ENCODE measurements at regions not wholly inside any gene's neighbourhood (a gene's known extent, or its start where the extent isn't known, plus 50 kb on each side); places are given as distances from the start of the nearest gene placed in this dataset.

DNA sequence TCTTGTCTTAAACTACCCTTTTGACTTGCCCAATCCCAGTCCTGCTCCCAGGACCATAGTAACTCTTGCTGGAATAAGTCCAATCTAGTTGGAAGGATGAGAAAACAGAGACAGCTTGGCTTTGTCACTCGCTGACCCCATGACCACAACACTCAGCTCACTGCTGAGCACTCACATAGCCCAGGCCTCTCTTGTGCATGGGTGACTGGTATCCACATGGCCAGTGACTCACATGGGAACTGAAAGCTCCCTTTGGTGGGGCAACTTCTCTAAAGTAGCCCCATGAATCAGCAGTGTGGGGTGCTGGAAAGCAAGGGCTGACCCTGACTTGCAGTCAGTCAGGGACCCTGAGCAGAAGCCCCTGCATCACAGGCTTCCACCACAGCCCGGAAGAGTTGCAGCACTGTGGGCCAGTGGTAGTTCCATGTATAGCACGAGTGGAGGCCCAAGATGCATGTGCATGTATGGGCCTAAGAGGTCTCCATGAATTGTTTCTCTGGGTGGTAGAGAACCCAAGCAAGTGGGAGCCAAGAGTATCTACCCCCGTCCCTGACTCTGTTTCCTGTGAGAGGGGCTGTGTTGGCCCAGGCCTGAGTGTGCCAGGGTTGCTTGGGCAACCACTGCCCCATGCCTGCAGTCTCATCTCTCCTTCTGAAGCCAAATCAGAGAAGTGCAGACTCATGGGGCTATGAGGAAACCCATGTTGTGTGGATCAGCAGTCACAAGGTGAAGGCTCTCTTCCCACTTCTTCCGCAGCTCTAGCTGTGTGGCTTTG, 62.1 kb upstream of the XCR1 start:
- DNase-seq: peak in 9 of 14 donors; percentile 35 to 83 (median 68)

DNA sequence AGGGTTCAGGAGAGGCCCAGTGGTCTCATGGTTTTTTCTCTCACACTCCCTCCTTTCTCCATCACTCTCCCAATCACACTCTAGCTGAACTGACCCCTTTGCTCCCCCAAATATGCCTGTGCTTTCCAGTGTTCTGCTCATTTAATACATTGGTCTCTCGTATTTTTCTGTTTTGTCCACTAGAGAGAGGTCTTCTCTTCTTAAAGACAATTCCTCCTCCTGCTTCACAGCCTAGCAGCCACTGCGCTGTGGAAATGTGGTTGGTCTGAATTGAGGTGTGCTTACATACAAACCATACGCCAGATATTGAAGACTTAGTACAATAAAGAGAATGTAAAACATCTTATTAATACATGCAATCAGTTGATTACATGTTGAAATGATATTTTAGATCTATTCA, 60.6 kb upstream of the XCR1 start:
- DNase-seq: no peak

DNA sequence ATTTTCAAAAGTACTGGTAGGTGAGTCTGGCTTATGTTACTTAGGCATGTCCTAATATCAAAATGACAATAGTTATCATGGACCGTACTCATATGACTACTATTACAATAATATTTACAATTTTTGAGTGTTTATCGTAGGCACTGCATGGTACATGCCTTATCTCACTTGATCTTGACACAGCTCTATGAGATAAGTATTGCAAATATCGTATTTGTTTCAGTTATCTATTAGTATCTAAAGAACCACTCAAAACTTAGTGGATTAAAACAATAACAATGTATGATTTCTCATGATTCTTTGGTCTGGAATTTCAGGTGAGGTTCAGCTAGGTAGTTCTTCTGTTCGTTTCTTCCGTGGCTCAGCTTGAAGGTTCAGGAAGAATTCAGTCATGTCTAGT, 59.7 kb upstream of the XCR1 start:
- DNase-seq: no peak

DNA sequence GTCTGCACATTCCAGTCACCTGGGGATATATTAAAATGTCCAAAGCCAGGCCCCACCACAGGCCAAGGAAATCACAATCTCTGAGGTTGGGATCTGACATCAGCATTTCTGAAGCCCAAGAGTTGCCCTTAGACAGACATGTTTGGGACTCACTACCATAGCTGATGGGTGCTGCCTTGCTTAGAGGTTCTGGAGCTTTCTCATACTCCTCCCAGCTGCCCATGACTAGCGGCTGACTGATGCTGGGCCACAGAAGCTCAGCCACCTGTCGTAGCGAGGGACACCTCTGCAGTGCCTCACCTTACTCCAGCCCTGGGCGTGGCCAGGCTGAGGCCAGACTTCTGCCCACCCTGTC, 58.8 kb upstream of the XCR1 start:
- DNase-seq: no peak

DNA sequence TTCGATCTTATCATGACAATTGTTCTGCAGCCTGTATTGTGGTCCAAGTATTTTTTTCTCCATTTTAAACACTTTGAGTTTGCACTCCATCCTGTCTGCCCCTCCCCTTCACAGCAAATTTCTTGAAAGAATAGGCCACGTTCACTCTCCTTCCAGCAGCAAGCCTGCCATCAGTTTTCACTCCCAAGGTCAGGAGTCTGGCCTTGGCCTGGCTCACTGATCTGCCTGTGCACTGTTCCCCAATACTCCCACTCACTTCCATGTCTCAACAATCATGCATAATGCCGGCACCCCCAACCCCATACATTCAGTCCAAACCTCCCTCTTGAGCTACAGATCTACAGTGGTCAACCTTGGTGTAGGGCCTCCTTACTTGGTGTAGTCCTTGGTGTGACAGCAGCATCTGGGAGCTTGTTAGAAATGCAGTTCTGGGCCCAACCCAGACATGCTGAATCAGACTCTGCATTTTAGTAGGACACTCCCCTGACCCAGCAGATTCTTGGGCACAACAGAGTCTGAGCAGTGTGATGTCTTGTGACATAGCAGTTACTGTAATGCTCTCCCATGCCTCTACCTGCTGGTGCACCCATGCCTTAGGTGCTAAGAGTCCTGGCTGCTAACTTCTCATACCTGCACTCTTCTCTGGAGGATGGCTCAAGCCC, 58.3 kb upstream of the XCR1 start:
- DNase-seq: no peak

DNA sequence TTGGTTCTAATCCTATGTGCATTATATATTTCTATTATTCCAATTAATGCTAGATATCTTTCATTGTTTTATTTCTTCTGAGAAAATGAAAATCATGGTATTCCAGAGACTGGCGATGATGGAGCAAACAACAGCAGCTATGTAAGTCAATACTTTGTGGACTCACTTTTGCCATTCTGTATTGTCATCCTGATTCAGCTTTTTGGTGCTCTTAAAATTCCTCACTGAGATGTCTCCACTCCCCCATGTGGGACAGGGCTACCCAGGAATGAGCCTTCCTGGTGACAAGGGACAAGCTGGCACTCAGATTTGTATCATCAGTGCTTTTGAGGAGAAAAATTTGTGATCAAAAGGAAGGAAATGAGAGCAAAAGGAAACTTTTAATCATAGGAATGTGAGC, 56.7 kb upstream of the XCR1 start:
- DNase-seq: no peak

DNA sequence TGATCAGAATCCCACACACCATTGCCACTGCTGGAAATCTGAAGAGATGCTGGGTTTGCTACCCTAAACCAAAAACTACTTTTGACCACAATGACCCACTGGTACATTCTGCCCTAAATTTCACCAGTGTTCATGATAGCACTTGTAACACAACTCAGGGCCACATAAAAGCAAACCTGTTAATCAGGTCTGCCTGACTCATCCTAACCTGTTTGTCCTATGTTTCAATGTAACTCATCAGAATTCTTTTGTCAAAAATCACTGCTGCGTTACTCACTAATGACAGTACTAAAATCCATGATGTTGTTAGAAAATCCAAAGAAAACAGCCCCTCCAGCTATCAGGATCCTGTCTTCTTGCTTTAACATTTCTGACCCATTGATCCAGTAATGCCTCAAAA, 55.6 kb upstream of the XCR1 start:
- DNase-seq: no peak

DNA sequence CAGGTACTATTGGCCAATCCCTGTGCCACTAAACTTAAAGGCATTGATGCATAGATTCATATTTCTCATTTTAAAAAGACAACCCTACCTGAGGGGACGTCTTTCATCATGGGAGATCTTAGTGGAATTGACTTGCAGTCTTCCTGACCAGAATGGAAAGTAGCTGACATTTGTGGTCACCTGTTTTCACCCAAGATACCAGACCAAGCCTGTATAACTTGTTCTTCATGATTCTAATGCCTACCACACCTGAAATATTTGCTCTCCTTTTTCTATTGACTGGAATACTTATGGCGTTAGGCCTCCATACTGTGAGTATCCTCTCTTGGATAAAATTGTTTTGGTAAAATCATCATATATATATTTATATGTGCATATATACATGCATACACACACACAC, 54.7 kb upstream of the XCR1 start:
- no peak for DNase-seq

DNA sequence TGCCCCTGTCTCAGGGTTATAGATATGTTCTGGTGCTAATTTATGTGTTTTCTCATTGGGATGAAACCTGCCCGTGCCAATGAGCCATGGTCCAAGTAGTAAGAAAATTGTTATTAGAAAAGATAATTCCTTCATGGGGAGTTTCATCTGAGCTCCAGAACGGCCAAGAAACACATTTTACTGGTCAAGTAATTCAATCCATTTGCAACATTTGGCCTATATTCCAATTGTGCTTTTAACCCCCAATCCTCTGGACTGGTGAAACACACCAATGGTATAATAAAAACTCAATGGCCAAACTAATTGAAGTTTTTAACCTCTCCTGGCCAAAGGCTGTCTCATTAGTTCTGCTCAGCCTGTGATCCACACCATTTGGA, 53.7 kb upstream of the XCR1 start:
- DNase-seq: no peak

DNA sequence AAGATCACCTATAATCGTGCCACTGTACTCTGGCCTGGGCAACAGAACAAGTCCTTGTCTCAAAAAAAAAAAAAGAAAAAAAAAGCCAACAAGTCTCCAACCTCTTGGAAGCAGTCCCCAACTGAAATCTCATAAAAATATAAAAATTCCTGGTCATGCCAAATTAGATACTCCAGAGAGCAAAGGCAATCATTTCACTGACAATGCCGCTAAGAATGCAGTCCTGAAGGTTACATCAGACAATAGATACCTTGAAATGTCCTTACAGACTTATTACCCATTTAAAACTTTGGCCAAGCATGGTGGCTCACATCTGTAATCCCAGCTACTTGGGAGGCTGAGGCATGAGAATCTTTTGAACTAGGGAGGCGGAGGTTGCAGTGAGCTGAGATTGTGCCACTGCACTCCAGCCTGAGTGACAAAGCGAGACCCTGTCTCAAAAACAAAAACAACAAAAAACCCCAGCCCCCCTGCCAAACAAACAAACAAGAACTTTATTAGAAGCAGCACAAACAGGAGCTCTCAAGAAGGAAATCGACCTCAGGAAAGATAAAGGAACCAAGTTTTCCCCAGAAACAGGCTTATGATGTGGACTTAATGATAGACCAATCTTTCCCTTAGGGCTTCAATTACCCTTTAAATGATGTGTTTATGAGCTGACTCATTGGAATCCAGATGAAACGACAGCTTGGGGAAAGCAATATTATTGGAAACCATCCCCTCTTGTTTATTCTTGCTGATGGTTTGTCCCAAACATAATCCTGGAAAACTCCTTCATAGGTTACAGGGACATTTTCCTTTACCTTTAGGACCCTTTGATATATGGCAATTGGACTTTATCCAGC, 53.1 kb upstream of the XCR1 start:
- DNase-seq: no peak

DNA sequence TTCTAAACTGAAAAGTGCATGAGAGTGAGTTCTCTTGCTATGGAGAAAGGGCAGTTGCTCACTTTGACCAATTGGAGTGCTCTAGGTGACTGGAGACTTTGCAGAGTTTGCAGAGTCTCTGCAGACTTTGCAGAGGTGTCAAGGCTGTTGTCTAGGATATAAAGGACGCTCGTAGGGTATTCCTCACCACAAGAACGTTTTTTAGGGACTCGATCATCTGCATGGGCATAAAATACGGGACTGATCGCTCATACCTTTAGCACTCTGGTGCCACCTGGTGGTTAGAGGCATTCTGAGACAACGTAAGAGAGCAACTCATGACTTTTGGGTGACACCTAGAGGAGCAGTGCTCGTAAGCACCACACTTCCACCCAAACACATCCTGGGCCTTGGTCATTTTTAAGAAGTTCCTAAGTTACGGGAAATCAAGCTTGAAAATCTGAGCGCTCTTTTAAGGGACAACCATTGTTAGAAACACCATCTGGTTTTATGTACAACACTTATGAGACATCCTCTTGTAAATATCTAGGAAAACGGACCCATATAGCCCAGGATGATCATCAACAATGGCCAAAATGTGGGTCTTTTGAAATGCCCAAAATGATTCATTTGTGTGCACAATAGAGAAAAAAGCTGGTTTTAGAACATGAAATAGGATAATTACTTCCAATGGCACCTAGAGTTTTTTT, 51.6 kb upstream of the XCR1 start:
- DNase-seq: peak in 12 of 14 donors; percentile 32 to 82 (median 72)

Measured in C1 segment of cervical spinal cord (tissue), 14 donors.